ENCODE measurements at regions not wholly inside any gene's neighbourhood (a gene's known extent, or its start where the extent isn't known, plus 50 kb on each side); places are given as distances from the start of the nearest gene placed in this dataset.

DNA sequence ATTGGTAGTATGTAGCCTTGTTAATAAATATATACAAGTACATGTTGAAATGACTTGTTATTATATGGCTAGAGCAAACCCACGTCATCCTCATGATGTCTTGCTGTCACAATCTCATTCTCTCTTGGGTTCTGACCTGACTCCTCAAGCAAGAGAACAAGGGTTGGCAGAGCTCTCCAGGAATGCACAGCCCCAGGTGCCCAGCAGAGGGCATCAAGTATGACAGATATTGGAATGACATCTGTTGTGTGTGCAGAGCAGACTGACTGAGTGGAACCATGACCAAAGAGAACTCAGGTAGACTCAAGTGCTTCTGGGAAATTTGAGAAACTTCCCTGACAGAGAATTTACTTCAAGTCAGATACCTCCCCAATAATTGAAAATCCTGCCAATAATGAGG, 90.6 kb downstream of the PAX1 start:
- TF ChIP-seq, protein P1, sequence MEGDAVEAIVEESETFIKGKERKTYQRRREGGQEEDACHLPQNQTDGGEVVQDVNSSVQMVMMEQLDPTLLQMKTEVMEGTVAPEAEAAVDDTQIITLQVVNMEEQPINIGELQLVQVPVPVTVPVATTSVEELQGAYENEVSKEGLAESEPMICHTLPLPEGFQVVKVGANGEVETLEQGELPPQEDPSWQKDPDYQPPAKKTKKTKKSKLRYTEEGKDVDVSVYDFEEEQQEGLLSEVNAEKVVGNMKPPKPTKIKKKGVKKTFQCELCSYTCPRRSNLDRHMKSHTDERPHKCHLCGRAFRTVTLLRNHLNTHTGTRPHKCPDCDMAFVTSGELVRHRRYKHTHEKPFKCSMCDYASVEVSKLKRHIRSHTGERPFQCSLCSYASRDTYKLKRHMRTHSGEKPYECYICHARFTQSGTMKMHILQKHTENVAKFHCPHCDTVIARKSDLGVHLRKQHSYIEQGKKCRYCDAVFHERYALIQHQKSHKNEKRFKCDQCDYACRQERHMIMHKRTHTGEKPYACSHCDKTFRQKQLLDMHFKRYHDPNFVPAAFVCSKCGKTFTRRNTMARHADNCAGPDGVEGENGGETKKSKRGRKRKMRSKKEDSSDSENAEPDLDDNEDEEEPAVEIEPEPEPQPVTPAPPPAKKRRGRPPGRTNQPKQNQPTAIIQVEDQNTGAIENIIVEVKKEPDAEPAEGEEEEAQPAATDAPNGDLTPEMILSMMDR (conservative IDR thresholded peaks at IDR 0.05; ENCODE audit: low read length) = peak; percentile 67
- no peak for TF ChIP-seq EZH2phosphoT487 (IDR thresholded peaks at IDR 0.05; ENCODE audit: borderline replicate concordance)

Data from Loucy (cell line).